KMS-11 (cell line): ENCODE measurements at regions not wholly inside any gene's neighbourhood (a gene's known extent, or its start where the extent isn't known, plus 50 kb on each side); places are given as distances from the start of the nearest gene placed in this dataset.
"Not testable (repeated sequence)": the region's sequence is repeated elsewhere in the genome, so short reads cannot be mapped to it uniquely, and the experiment has no call there.

ENCODE experiments used
- H2AFZ ChIP-seq: fragments of 200-600 bp; sonication (generic); 2 replicates; pipeline ENCODE4 v1.6.1; 2016; ENCODE audit warnings: antibody characterized with exemption, mixed run types, low read depth
- H3K27ac ChIP-seq: fragments of 200-600 bp; sonication (generic); 2 replicates; pipeline ENCODE4 v1.6.1; 2016; ENCODE audit warnings: mild to moderate bottlenecking, mixed run types
- H3K27me3 ChIP-seq: fragments of 200-600 bp; sonication (generic); 2 replicates; pipeline ENCODE4 v1.6.1; 2017; ENCODE audit warnings: mild to moderate bottlenecking, low read depth, mixed run types, moderate library complexity; ENCODE audit not compliant: insufficient read depth
- H3K36me3 ChIP-seq: fragments of 200-600 bp; sonication (generic); 2 replicates; pipeline ENCODE4 v1.6.1; 2017; ENCODE audit warnings: mild to moderate bottlenecking, mixed run types; ENCODE audit not compliant: insufficient read depth
- H3K4me1 ChIP-seq: fragments of 200-600 bp; sonication (generic); 2 replicates; pipeline ENCODE4 v1.6.1; 2016; ENCODE audit warnings: mild to moderate bottlenecking, low read depth, mixed run types; ENCODE audit not compliant: poor library complexity, severe bottlenecking
- H3K4me2 ChIP-seq: fragments of 200-600 bp; sonication (generic); 2 replicates; pipeline ENCODE4 v1.7.0; 2016; ENCODE audit warnings: mild to moderate bottlenecking, mixed run types
- H3K4me3 ChIP-seq: fragments of 200-600 bp; sonication (generic); IDR thresholded peaks from 2 replicates; pipeline ENCODE4 v1.6.1; 2017; ENCODE audit warnings: low read depth, low read length, mixed read lengths; ENCODE audit not compliant: insufficient read depth
- H3K79me2 ChIP-seq: fragments of 200-600 bp; sonication (generic); 2 replicates; pipeline ENCODE4 v1.6.1; 2016; ENCODE audit warnings: low read depth, mixed run types; ENCODE audit not compliant: insufficient read depth
- H3K9ac ChIP-seq: fragments of 200-600 bp; sonication (generic); 2 replicates; pipeline ENCODE4 v1.6.1; 2016; ENCODE audit warnings: mild to moderate bottlenecking, mixed run types
- H4K20me1 ChIP-seq: fragments of 200-600 bp; sonication (generic); 2 replicates; pipeline ENCODE4 v1.6.1; 2016; ENCODE audit warnings: mild to moderate bottlenecking, mixed run types; ENCODE audit not compliant: insufficient read depth
- CTCF ChIP-seq: fragments of 200-600 bp; sonication (generic); conservative IDR thresholded peaks from 2 replicates; pipeline ENCODE4 v1.6.1; 2017; ENCODE audit warnings: low read depth, mild to moderate bottlenecking, antibody characterized with exemption, low read length, moderate library complexity, mixed read lengths

- no peaks in the 10 kb centered on the region for H3K79me2 ChIP-seq
- no peak overlapping the region for H3K4me2 ChIP-seq
- no peaks in the 10 kb centered on the region for H3K27me3 ChIP-seq
- H3K4me1 ChIP-seq: no peaks in the 10 kb centered on the region
- H3K36me3 ChIP-seq: no peaks in the 10 kb centered on the region
- H2AFZ ChIP-seq: no peak overlapping the region
- H3K4me3 ChIP-seq: no peak overlapping the region
- no peaks in the 10 kb centered on the region for H4K20me1 ChIP-seq
- H3K9ac ChIP-seq: no peak overlapping the region
- no peak for TF ChIP-seq CTCF
- H3K27ac ChIP-seq: no peak overlapping the region
These were observed 112.1 kb downstream of the AKR1D1 start for GRCh38 chr7:138188290-138188858.

- TF ChIP-seq CTCF: no peak
- Histone ChIP-seq H3K79me2 (no peaks in the 10 kb centered on the region), H3K4me1 (no peaks in the 10 kb centered on the region), H3K4me2 (no peak overlapping the region), H3K27me3 (no peaks in the 10 kb centered on the region), H3K4me3 (no peak overlapping the region), H2AFZ (no peak overlapping the region), H3K36me3 (no peaks in the 10 kb centered on the region), H3K9ac (no peak overlapping the region), H4K20me1 (no peaks in the 10 kb centered on the region), H3K27ac (no peak overlapping the region)
These were observed 118.3 kb downstream of the AKR1D1 start for GRCh38 chr7:138194567-138194966.

GRCh38 chr7:138195151-138195571, 118.9 kb downstream of the AKR1D1 start:
- Histone ChIP-seq H3K4me3 (no peak overlapping the region), H3K79me2 (no peaks in the 10 kb centered on the region), H3K9ac (no peak overlapping the region), H4K20me1 (no peaks in the 10 kb centered on the region), H3K27me3 (no peaks in the 10 kb centered on the region), H3K4me1 (no peaks in the 10 kb centered on the region), H3K4me2 (no peak overlapping the region), H2AFZ (no peak overlapping the region), H3K36me3 (no peaks in the 10 kb centered on the region), H3K27ac (no peak overlapping the region)
- TF ChIP-seq CTCF: no peak

- not testable (repeated sequence) for H3K9ac ChIP-seq, H3K36me3 ChIP-seq, H2AFZ ChIP-seq, H3K4me3 ChIP-seq, H4K20me1 ChIP-seq, H3K27me3 ChIP-seq, H3K4me2 ChIP-seq, H3K27ac ChIP-seq, H3K4me1 ChIP-seq, H3K79me2 ChIP-seq
These were observed 120.3 kb downstream of the AKR1D1 start for GRCh38 chr7:138196503-138196946.

- Histone ChIP-seq H3K27me3 (no peaks in the 10 kb centered on the region), H3K4me1 (no peaks in the 10 kb centered on the region), H3K79me2 (no peaks in the 10 kb centered on the region), H3K9ac (no peak overlapping the region), H3K27ac (no peak overlapping the region), H2AFZ (no peak overlapping the region), H3K4me2 (no peak overlapping the region), H4K20me1 (no peaks in the 10 kb centered on the region), H3K36me3 (no peaks in the 10 kb centered on the region), H3K4me3 (no peak overlapping the region)
- TF ChIP-seq CTCF: no peak
These were observed 121.0 kb downstream of the AKR1D1 start for GRCh38 chr7:138196971-138197896.
